Spleen (tissue), 11 donors: ENCODE measurements at regions not wholly inside any gene's neighbourhood (a gene's known extent, or its start where the extent isn't known, plus 50 kb on each side); places are given as distances from the start of the nearest gene placed in this dataset.
"Not testable (repeated sequence)": the region's sequence is repeated elsewhere in the genome, so short reads cannot be mapped to it uniquely, and the experiment has no call there.

Experiments
- DNase-seq: peaks from one replicate; pipeline ENCODE4 v3.0.0-alpha.2; 2020
- H3K27ac ChIP-seq, 8 donors: fragments of 200-600 bp; sonication (generic) in 7 of 8; 1 replicate in 4 of 8; 2 replicates in 4 of 8; pipeline versions ENCODE4 v1.5.0 to v1.8.0; 2016 to 2021; ENCODE audit warnings: inconsistent platforms in 4 of 8, mild to moderate bottlenecking in 4 of 8, moderate library complexity in 1 of 8
- H3K27me3 ChIP-seq, 7 donors: fragments of 200-600 bp; sonication (generic) in 6 of 7; replicated peaks in 1 of 7; 1 replicate in 4 of 7; 2 replicates in 3 of 7; pipeline versions ENCODE4 v1.5.0 to v1.8.0; 2016 to 2021; ENCODE audit warnings: inconsistent platforms in 3 of 7, mild to moderate bottlenecking in 1 of 7
- H3K36me3 ChIP-seq, 6 donors: fragments of 200-600 bp; sonication (generic) in 5 of 6; 1 replicate in 4 of 6; 2 replicates in 2 of 6; pipeline versions ENCODE4 v1.5.0 to v1.8.0; 2016 to 2021; ENCODE audit warnings: inconsistent platforms in 2 of 6
- H3K4me1 ChIP-seq, 6 donors: fragments of 200-600 bp; sonication (generic) in 5 of 6; 1 replicate in 3 of 6; 2 replicates in 3 of 6; pipeline versions ENCODE4 v1.5.0 to v1.8.0; 2016 to 2021; ENCODE audit warnings: inconsistent platforms in 3 of 6
- H3K4me3 ChIP-seq, 8 donors: fragments of 200-600 bp; sonication (generic) in 7 of 8; 1 replicate in 4 of 8; 2 replicates in 4 of 8; pipeline versions ENCODE4 v1.5.0 to v1.8.0; 2016 to 2021; ENCODE audit warnings: inconsistent platforms in 4 of 8, mild to moderate bottlenecking in 4 of 8, moderate library complexity in 2 of 8
- H3K9me3 ChIP-seq, 8 donors: fragments of 200-600 bp; sonication (generic) in 7 of 8; 1 replicate in 4 of 8; 2 replicates in 4 of 8; pipeline versions ENCODE4 v1.5.0 to v1.8.0; 2016 to 2021; ENCODE audit warnings: inconsistent platforms in 4 of 8
- CTCF ChIP-seq, 11 experiments: fragments of 200-600 bp in 7 of 11; fragments of 450-650 bp in 4 of 11; sonication (generic) in 4 of 11; IDR thresholded peaks in 8 of 11; conservative IDR thresholded peaks in 3 of 11; 1 replicate in 7 of 11; 2 replicates in 4 of 11; pipeline versions ENCODE4 v1.4.0 to v1.8.0; 2016 to 2021; ENCODE audit warnings: antibody characterized with exemption in 11 of 11, inconsistent platforms in 4 of 11, mild to moderate bottlenecking in 1 of 11
- POLR2A ChIP-seq, 3 donors: fragments of 450-650 bp; IDR thresholded peaks; one replicate each; pipeline ENCODE4 v1.5.1; 2017; ENCODE audit warnings: antibody characterized with exemption in 3 of 3, mild to moderate bottlenecking in 1 of 3
- POLR2AphosphoS5 ChIP-seq, 3 donors: sonication (generic); formaldehyde crosslinking; IDR thresholded peaks; one replicate each; pipeline ENCODE4 v1.5.1; 2017; ENCODE audit warnings: antibody characterized with exemption in 3 of 3
- WGBS, 5 donors: extraction: QIAGEN DNeasy Blood & Tissue Kit in 3 of 5; methylation state at CpG; one replicate each; pipeline versions ENCODE4 v1.1.5 to v1.1.7; 2013 to 2018; 5-methylcytosine and 5-hydroxymethylcytosine counted together
- intact Hi-C: fragments of 100-400 bp; cut with DNase I; formaldehyde crosslinking; loops from one replicate; pipeline ENCODE4 v1.15.0; 2023; ENCODE audit warnings: low total_unique reads
- small RNA-seq, 4 donors: library from RNA; depleted of rRNA; stranded (forward); fragments of <200 nt; gene quantifications; one replicate each; pipeline ENCODE3, GENCODE V24; 2016
- donor health status: healthy with polysubstance abuse.
- donor health status: DM: no; HTN: no; CAD: no; lungs with moderate emphysema.
- donor health status: DM: no; HTN: no; CAD: no.
- donor health status: Bipolar disorder and iron deficiency.
- donor health status: healthy.
- donor health status: DM: no; HTN: no; CAD: no.
- donor health status: DM: yes; HTN: yes; CAD: no.

GRCh38 chrX:87140800-87141483 is 376.7 kb upstream of the KLHL4 start:
- DNase-seq: peak; percentile 56
- intact Hi-C loops: no loop called here
- Histone ChIP-seq H3K4me1 (no peaks in the 10 kb centered on the region), H3K27ac (no peak overlapping the region), H3K4me3 (no peak overlapping the region), H3K9me3 (peaks cover 0 to under 1% (median 0%) of the 10 kb centered on the region in 8 donors), H3K36me3 (no peaks in the 10 kb centered on the region), H3K27me3 (no peaks in the 10 kb centered on the region)
- TF ChIP-seq POLR2AphosphoS5 (IDR thresholded peaks at IDR 0.05) (no peak), POLR2A (IDR thresholded peaks at IDR 0.05) (no peak), CTCF (IDR thresholded peaks at IDR 0.05 in 8 of 11, conservative IDR thresholded peaks at IDR 0.05 in 3 of 11) (no peak)
- WGBS, 5 donors: 71 to 93% (median 87%) methylated on average over 17 to 18 of the region's 18 CpGs

GRCh38 chrX:87160435-87161010 is 357.1 kb upstream of the KLHL4 start:
- intact Hi-C loops: no loop called here
- H3K9me3 ChIP-seq: peaks cover 0 to 8% (median 0%) of the 10 kb centered on the region in 8 donors
- no peaks in the 10 kb centered on the region for H3K4me1 ChIP-seq
- no peak for DNase-seq
- H3K4me3 ChIP-seq: no peak overlapping the region
- TF ChIP-seq POLR2AphosphoS5 (IDR thresholded peaks at IDR 0.05): no peak
- no peak for TF ChIP-seq POLR2A (IDR thresholded peaks at IDR 0.05)
- TF ChIP-seq CTCF (IDR thresholded peaks at IDR 0.05 in 8 of 11, conservative IDR thresholded peaks at IDR 0.05 in 3 of 11): no peak
- no peak overlapping the region for H3K27ac ChIP-seq
- H3K27me3 ChIP-seq: no peaks in the 10 kb centered on the region
- H3K36me3 ChIP-seq: no peaks in the 10 kb centered on the region
- WGBS, 5 donors: 60 to 81% (median 70%) methylated on average over 3 to 4 of the region's 4 CpGs

DNA sequence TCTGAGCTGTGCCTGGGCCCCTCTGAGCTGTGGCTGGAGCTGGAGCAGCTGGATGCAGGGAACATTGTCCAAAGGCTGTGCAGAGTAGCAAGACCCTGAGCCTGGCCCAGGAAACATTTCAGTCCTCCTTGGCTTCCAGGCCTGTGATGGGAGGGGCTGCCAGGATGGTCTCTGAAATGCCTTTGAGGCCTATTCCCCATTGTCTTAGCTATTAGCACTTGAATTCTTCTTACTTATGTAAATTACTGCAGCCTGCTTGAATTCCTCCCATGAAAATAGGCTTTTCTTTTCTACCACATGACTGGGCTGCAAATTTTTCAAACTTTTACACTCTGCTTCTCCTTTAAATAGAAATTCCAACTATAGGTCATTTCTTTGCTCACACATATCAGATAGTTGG is 349.8 kb upstream of the KLHL4 start:
- no peak overlapping the region for H3K4me3 ChIP-seq
- intact Hi-C loops: no loop called here
- H3K4me1 ChIP-seq: no peaks in the 10 kb centered on the region
- no peaks in the 10 kb centered on the region for H3K27me3 ChIP-seq
- H3K27ac ChIP-seq: no peak overlapping the region
- TF ChIP-seq CTCF (IDR thresholded peaks at IDR 0.05 in 8 of 11, conservative IDR thresholded peaks at IDR 0.05 in 3 of 11): no peak
- no peak for TF ChIP-seq POLR2A (IDR thresholded peaks at IDR 0.05)
- no peak for TF ChIP-seq POLR2AphosphoS5 (IDR thresholded peaks at IDR 0.05)
- H3K9me3 ChIP-seq: peaks cover 0 to 13% (median 0%) of the 10 kb centered on the region in 8 donors
- H3K36me3 ChIP-seq: no peaks in the 10 kb centered on the region
- DNase-seq: peak; percentile 35

DNA sequence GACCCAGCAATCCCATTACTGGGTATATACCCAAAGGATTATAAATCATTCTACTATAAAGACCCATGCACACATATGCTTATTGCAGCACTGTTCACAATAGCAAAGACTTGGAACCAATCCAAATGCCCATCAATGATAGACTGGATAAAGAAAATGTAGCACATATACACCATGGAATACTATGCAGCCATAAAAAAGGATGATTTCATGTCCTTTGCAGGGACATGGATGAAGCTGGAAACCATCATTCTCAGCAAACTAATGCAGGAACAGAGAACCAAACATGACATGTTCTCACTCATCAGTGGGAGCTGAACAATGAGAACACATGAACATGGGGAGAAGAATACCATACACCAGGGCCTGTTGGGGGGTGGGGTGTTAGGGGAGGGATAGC is 339.6 kb upstream of the KLHL4 start:
- H3K4me1 ChIP-seq, DNase-seq, H3K4me3 ChIP-seq, H3K27me3 ChIP-seq, intact Hi-C loops, H3K36me3 ChIP-seq, H3K9me3 ChIP-seq, H3K27ac ChIP-seq: not testable (repeated sequence)

Small RNA genes in the stretch of these regions (small RNA-seq; reads per million reads assigned to genes)
- gene RF00279 (0 to 0.29 (median 0.14) reads per million in 4 donors), gene Z82210.1 (0 reads per million in 4 donors)
